ENCODE measurements at regions not wholly inside any gene's neighbourhood (a gene's known extent, or its start where the extent isn't known, plus 50 kb on each side); places are given as distances from the start of the nearest gene placed in this dataset.

- no peak overlapping the region for H3K4me3 ChIP-seq (ENCODE audit: control insufficient read depth, low read depth, low read length)
- no peak for DNase-seq (ENCODE audit: low read depth)
- TF ChIP-seq, protein P1, sequence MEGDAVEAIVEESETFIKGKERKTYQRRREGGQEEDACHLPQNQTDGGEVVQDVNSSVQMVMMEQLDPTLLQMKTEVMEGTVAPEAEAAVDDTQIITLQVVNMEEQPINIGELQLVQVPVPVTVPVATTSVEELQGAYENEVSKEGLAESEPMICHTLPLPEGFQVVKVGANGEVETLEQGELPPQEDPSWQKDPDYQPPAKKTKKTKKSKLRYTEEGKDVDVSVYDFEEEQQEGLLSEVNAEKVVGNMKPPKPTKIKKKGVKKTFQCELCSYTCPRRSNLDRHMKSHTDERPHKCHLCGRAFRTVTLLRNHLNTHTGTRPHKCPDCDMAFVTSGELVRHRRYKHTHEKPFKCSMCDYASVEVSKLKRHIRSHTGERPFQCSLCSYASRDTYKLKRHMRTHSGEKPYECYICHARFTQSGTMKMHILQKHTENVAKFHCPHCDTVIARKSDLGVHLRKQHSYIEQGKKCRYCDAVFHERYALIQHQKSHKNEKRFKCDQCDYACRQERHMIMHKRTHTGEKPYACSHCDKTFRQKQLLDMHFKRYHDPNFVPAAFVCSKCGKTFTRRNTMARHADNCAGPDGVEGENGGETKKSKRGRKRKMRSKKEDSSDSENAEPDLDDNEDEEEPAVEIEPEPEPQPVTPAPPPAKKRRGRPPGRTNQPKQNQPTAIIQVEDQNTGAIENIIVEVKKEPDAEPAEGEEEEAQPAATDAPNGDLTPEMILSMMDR (conservative IDR thresholded peaks at IDR 0.05; ENCODE audit: control insufficient read depth, insufficient read depth, low read depth, low read length), result no peak
These were observed 70.5 kb upstream of the WNT11 start for GRCh38 chr11:76276781-76277155.

- TF ChIP-seq, protein P1 (conservative IDR thresholded peaks at IDR 0.05; ENCODE audit: control insufficient read depth, insufficient read depth, low read depth, low read length), result no peak
- H3K4me3 ChIP-seq (ENCODE audit: control insufficient read depth, low read depth, low read length), result no peak overlapping the region
- DNase-seq (ENCODE audit: low read depth), result no peak
These were observed 69.9 kb upstream of the WNT11 start for GRCh38 chr11:76276046-76276780.

DNA sequence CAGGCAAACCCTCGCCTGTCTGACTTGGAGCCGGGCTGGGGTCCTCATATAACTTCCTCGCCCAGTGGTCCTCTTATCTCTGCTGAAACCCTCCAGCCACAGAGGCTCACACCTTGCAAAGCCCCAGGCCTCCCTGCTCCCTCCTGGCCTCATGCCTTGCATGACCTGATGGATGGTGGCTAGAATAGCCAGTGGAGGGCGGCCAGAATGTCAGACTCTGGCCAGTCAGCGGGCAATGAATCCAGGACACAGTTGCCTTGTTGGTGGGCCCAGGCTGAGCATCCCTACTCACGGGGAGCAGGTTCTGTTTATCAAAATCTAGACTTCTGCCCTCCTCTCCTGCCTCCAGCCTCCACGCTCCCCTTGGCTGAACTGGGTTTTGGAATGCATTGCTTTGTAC lies 69.1 kb upstream of the WNT11 start:
- TF ChIP-seq, protein P1 (conservative IDR thresholded peaks at IDR 0.05; ENCODE audit: control insufficient read depth, insufficient read depth, low read depth, low read length), result no peak
- no peak for DNase-seq (ENCODE audit: low read depth)
- H3K4me3 ChIP-seq (ENCODE audit: control insufficient read depth, low read depth, low read length), result no peak overlapping the region

DNA sequence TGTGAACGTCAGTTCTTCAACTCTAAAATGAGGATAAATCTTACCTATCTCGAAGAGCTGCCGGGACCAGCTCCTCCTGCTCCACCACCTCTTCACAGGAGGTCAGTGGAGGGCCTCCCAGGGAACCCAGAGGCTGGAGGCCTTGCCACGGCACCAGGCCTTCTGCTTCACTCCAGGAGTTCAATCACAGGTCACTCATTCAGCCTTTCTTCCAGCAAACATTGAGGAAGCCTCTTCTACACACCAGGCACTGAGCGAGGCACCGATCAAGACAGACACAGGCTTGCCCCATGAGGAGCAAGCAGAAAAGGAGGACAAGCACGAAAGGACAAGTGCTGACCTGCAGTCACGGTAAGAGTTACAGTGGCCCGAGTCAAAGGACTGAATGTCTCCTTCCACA lies 64.8 kb upstream of the WNT11 start:
- no peak for DNase-seq (ENCODE audit: low read depth)
- no peak overlapping the region for H3K4me3 ChIP-seq (ENCODE audit: control insufficient read depth, low read depth, low read length)
- TF ChIP-seq, protein P1 (conservative IDR thresholded peaks at IDR 0.05; ENCODE audit: control insufficient read depth, insufficient read depth, low read depth, low read length), result no peak

- TF ChIP-seq, protein P1 (conservative IDR thresholded peaks at IDR 0.05; ENCODE audit: control insufficient read depth, insufficient read depth, low read depth, low read length), result no peak
- no peak overlapping the region for H3K4me3 ChIP-seq (ENCODE audit: control insufficient read depth, low read depth, low read length)
- peak; percentile 65 for DNase-seq (ENCODE audit: low read depth)
These were observed 64.1 kb upstream of the WNT11 start for GRCh38 chr11:76270389-76270788.

GRCh38 chr11:76269661-76270261 lies 63.5 kb upstream of the WNT11 start:
- TF ChIP-seq, protein P1 (conservative IDR thresholded peaks at IDR 0.05; ENCODE audit: control insufficient read depth, insufficient read depth, low read depth, low read length), result no peak
- no peak for DNase-seq (ENCODE audit: low read depth)
- no peak overlapping the region for H3K4me3 ChIP-seq (ENCODE audit: control insufficient read depth, low read depth, low read length)

Data from fibroblast of mammary gland (primary cell).